OCI-LY7 (cell line): ENCODE measurements at regions not wholly inside any gene's neighbourhood (a gene's known extent, or its start where the extent isn't known, plus 50 kb on each side); places are given as distances from the start of the nearest gene placed in this dataset.
"Not testable (repeated sequence)": the region's sequence is repeated elsewhere in the genome, so short reads cannot be mapped to it uniquely, and the experiment has no call there.

Source experiments
- BruUV-seq: library from RNA; stranded (reverse); fragments of 400-500 nt; replicated peaks from 2 replicates; lab custom pipeline; 2021; lab: Mats Ljungman, UMichigan
- CTCF ChIA-PET: fragments of 300-600 bp; sonication (Branson Sonifier 250); formaldehyde crosslinking; loops from one replicate; lab custom pipeline; 2022; ENCODE audit warnings: antibody characterized with exemption; ENCODE audit not compliant: unreplicated experiment; lab: Charles Lee
- POLR2A ChIA-PET: fragments of 300-600 bp; sonication (Branson Sonifier 250); formaldehyde crosslinking; loops from one replicate; lab custom pipeline; 2022; ENCODE audit warnings: antibody characterized with exemption; lab: Charles Lee
- DNase-seq: peaks from one replicate; pipeline ENCODE4 v3.0.0-alpha.2; 2015; ENCODE audit warnings: low spot score
- H2AFZ ChIP-seq: fragments of 200-600 bp; sonication (generic), shearing (Covaris generic); 2 replicates; pipeline ENCODE4 v1.6.1; 2014; ENCODE audit warnings: mild to moderate bottlenecking, antibody characterized with exemption, low read length, moderate library complexity
- H3K27ac ChIP-seq: fragments of 200-600 bp; sonication (generic); 2 replicates; pipeline ENCODE4 v1.5.1; 2014; ENCODE audit warnings: mixed run types, low read depth, mild to moderate bottlenecking, moderate library complexity, low read length, inconsistent platforms; ENCODE audit not compliant: poor library complexity, severe bottlenecking
- H3K36me3 ChIP-seq: fragments of 200-600 bp; sonication (generic); 2 replicates; pipeline ENCODE4 v1.6.1; 2014; ENCODE audit warnings: mild to moderate bottlenecking, antibody characterized with exemption, low read length, moderate library complexity, mixed read lengths; ENCODE audit not compliant: insufficient read depth
- H3K4me1 ChIP-seq: fragments of 200-600 bp; sonication (generic); 2 replicates; pipeline ENCODE4 v1.5.1; 2014; ENCODE audit warnings: mild to moderate bottlenecking, low read length; ENCODE audit not compliant: insufficient read depth, poor library complexity, severe bottlenecking
- H3K4me2 ChIP-seq: fragments of 200-600 bp; sonication (generic); 2 replicates; pipeline ENCODE4 v1.6.1; 2014; ENCODE audit warnings: mild to moderate bottlenecking, low read length
- H3K4me3 ChIP-seq: fragments of 200-600 bp; sonication (generic); 2 replicates; pipeline ENCODE4 v1.5.1; 2014; ENCODE audit warnings: mild to moderate bottlenecking, low read depth, low read length; ENCODE audit not compliant: poor library complexity, severe bottlenecking
- H3K79me2 ChIP-seq: fragments of 200-600 bp; sonication (generic); 2 replicates; pipeline ENCODE4 v1.6.1; 2016; ENCODE audit warnings: low read depth, mild to moderate bottlenecking, low read length, moderate library complexity, mixed read lengths; ENCODE audit not compliant: insufficient read depth
- H3K9me2 ChIP-seq: fragments of 200-600 bp; sonication (generic); 2 replicates; pipeline ENCODE4 v1.6.1; 2016; ENCODE audit warnings: mild to moderate bottlenecking, low read length, mixed read lengths; ENCODE audit not compliant: insufficient read depth
- H3K9me3 ChIP-seq: fragments of 200-600 bp; sonication (generic); 2 replicates; pipeline ENCODE4 v1.6.1; 2014; ENCODE audit warnings: mild to moderate bottlenecking, mixed run types, low read length, mixed read lengths
- H4K20me1 ChIP-seq: fragments of 200-600 bp; sonication (generic); 2 replicates; pipeline ENCODE4 v1.6.1; 2014; ENCODE audit warnings: mild to moderate bottlenecking, antibody characterized with exemption, low read length, moderate library complexity, mixed read lengths; ENCODE audit not compliant: insufficient read depth
- CTCF ChIP-seq: fragments of 200-600 bp; sonication (generic); conservative IDR thresholded peaks from 2 replicates; pipeline ENCODE4 v1.5.1; 2014; ENCODE audit warnings: mild to moderate bottlenecking, antibody characterized with exemption, low read length, moderate library complexity, mixed read lengths
- EZH2phosphoT487 ChIP-seq: fragments of 200-600 bp; sonication (generic); IDR thresholded peaks from 2 replicates; pipeline ENCODE4 v1.6.1; 2018; ENCODE audit warnings: low read depth, borderline replicate concordance, mild to moderate bottlenecking, mixed run types, antibody characterized with exemption, low read length, moderate library complexity, mixed read lengths
- intact Hi-C: fragments of 100-400 bp; cut with micrococcal nuclease; formaldehyde crosslinking; loops from one replicate; pipeline ENCODE4 v1.10.0; 2022; ENCODE audit not compliant: unreplicated experiment

DNA sequence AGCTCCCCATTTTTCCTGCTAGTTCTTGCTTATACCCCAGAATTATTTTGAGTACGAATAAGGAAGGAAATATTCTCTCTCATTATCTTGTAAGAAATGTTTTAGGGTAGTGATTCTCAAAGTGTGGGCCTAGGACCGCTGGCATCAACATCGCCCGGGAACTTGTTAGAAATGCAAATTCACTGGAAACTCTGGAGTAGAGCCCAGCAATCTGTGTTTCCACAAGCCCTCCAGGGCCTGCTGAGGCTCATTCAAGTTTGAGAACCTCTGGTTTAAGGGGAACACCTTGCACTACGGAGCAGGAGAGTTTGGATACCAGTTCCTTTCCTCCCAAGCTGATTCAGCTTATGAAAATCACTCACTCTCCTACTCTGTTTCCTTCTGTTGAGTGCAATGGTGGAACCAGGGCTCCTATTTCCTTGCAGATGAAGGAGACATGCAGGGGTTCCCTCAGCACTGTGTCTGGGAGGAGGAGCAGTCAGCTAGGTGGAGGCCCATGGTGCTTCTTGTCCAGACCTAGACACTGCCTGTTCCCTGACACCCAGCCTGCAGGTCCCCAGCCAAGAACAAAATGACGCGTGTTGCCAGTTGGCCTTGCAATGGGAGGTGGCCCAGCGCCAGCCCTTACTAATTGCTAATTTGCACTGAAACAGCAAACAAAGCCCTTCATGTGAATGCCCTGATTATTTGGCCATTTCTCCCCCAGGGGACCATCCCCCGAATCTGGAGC lies 68.5 kb downstream of the CYTL1 start:
- TF ChIP-seq CTCF (no peak), EZH2phosphoT487 (no peak)
- Histone ChIP-seq H3K9me2 (no peaks in the 10 kb centered on the region), H2AFZ (no peak overlapping the region), H4K20me1 (no peaks in the 10 kb centered on the region), H3K4me1 (no peaks in the 10 kb centered on the region), H3K4me2 (no peak overlapping the region), H3K4me3 (no peak overlapping the region), H3K9me3 (peaks cover 5% of the 10 kb centered on the region), H3K36me3 (no peaks in the 10 kb centered on the region; the same call in 1 of the 2 replicates), H3K27ac (no peak overlapping the region), H3K79me2 (no peaks in the 10 kb centered on the region)
- no peak for DNase-seq
- ChIA-PET POLR2A (no interaction called here), CTCF (no interaction called here)
- BruUV-seq = no TSS peak
- intact Hi-C loops = no loop called here

GRCh38 chr4:4952273-4952672 lies 67.0 kb downstream of the CYTL1 start:
- Histone ChIP-seq H3K79me2 (no peaks in the 10 kb centered on the region), H4K20me1 (no peaks in the 10 kb centered on the region), H3K4me2 (no peak overlapping the region), H3K4me3 (no peak overlapping the region), H3K36me3 (no peaks in the 10 kb centered on the region), H3K4me1 (no peaks in the 10 kb centered on the region), H3K9me3 (no peaks in the 10 kb centered on the region), H3K9me2 (no peaks in the 10 kb centered on the region), H2AFZ (no peak overlapping the region), H3K27ac (no peak overlapping the region)
- intact Hi-C loops = no loop called here
- no TSS peak for BruUV-seq
- no peak for TF ChIP-seq EZH2phosphoT487
- CTCF ChIA-PET = no interaction called here
- DNase-seq = no peak
- POLR2A ChIA-PET = interaction anchor here (1.2 kb wide), 1 partner anchor 9 kb away, joined by 6 read pairs; no protein-coding TSS in a partner anchor

DNA sequence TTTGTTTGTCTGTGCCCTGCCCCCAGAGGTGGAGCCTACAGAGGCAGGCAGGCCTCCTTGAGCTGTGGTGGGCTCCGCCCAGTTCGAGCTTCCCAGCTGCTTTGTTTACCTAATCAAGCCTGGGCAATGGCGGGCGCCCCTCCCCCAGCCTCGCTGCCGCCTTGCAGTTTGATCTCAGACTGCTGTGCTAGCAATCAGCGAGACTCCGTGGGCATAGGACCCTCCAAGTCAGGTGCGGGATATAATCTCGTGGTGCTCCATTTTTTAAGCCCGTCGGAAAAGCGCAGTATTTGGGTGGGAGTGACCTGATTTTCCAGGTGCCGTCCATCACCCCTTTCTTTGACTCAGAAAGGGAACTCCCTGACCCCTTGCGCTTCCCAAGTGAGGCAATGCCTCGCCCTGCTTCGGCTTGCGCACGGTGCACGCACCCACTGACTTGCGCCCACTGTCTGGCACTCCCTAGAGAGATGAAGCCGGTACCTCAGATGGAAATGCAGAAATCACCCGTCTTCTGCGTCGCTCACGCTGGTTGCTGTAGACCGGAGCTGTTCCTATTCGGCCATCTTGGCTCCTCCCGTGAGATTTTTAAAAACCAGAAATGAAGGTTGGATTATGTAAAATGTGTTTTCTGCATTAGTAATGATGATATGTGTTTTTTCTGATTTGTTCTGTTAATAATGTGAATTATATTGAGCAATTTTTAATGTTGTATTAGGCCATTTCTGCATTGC lies 59.7 kb downstream of the CYTL1 start:
- BruUV-seq, H3K4me2 ChIP-seq, intact Hi-C loops, H3K79me2 ChIP-seq, H3K4me1 ChIP-seq, H4K20me1 ChIP-seq, POLR2A ChIA-PET, CTCF ChIA-PET, H3K4me3 ChIP-seq, H3K36me3 ChIP-seq, DNase-seq, H2AFZ ChIP-seq, H3K9me2 ChIP-seq, H3K27ac ChIP-seq: not testable (repeated sequence)
- peaks cover 22% of the 10 kb centered on the region for H3K9me3 ChIP-seq
